ENCODE measurements at regions not wholly inside any gene's neighbourhood (a gene's known extent, or its start where the extent isn't known, plus 50 kb on each side); places are given as distances from the start of the nearest gene placed in this dataset.
"Not testable (repeated sequence)": the region's sequence is repeated elsewhere in the genome, so short reads cannot be mapped to it uniquely, and the experiment has no call there.

DNA sequence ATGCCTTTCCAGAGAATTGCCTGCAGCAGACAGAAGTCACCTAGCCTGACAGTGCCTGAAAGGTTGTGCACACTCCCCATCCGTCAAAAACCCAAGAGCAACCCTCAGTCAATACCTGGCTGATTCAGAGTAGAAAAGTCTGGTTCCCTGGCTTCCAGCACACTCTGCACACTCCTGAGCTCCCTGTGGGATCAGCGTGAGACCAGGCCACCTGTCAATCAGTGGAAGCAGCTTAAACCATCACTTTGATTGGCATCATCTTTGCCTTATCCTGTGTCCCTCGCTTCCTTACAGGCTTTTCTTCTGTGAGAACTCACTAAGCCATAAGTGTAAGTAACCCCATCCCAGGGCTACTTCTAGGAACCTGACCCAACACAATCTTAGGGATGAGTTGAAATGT is 109.8 kb downstream of the ACTL7B start:
- H3K9ac ChIP-seq (ENCODE audit: low read depth, low read length): no peak overlapping the region
- no peak overlapping the region for H3K4me3 ChIP-seq (ENCODE audit: low read length)
- no peaks in the 10 kb centered on the region for H3K36me3 ChIP-seq (ENCODE audit: insufficient read depth, low read length)
- no peak overlapping the region for H3K4me2 ChIP-seq (ENCODE audit: low read length)
- no peaks in the 10 kb centered on the region for H3K4me1 ChIP-seq (ENCODE audit: control insufficient read depth, insufficient read depth, low read length)
- no peaks in the 10 kb centered on the region for H3K9me3 ChIP-seq (replicated peaks; ENCODE audit: low read length)
- no peaks in the 10 kb centered on the region for H3K27me3 ChIP-seq (ENCODE audit: control insufficient read depth, insufficient read depth, low read length)

DNA sequence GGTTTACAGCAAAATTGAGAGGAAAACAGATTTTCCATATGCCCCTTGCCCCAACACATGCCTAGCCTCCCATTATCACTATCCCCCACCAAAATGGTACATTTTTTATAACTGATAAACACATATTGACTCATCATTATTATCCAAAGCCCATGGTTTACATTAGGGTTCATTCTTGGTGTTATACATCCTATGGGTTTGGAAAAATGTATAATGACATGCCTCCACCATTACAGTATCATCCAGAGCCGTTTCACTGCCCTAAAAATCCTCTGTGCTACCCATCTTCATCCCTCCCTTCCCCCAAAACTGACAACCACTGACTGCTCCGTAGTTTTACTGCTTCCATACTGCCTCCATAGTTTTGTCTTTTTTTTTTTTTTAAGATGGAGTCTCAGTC is 111.1 kb downstream of the ACTL7B start:
- Histone ChIP-seq H3K4me3 (ENCODE audit: low read length) (no peak overlapping the region), H3K4me1 (ENCODE audit: control insufficient read depth, insufficient read depth, low read length) (no peaks in the 10 kb centered on the region), H3K4me2 (ENCODE audit: low read length) (no peak overlapping the region), H3K36me3 (ENCODE audit: insufficient read depth, low read length) (no peaks in the 10 kb centered on the region), H3K9ac (ENCODE audit: low read depth, low read length) (no peak overlapping the region), H3K27me3 (ENCODE audit: control insufficient read depth, insufficient read depth, low read length) (no peaks in the 10 kb centered on the region), H3K9me3 (replicated peaks; ENCODE audit: low read length) (no peaks in the 10 kb centered on the region)

- H3K9ac ChIP-seq (ENCODE audit: low read depth, low read length): no peak overlapping the region
- H3K27me3 ChIP-seq (ENCODE audit: control insufficient read depth, insufficient read depth, low read length): no peaks in the 10 kb centered on the region
- no peaks in the 10 kb centered on the region for H3K9me3 ChIP-seq (replicated peaks; ENCODE audit: low read length)
- no peak overlapping the region for H3K4me2 ChIP-seq (ENCODE audit: low read length)
- H3K4me1 ChIP-seq (ENCODE audit: control insufficient read depth, insufficient read depth, low read length): no peaks in the 10 kb centered on the region
- no peak overlapping the region for H3K4me3 ChIP-seq (ENCODE audit: low read length)
- no peaks in the 10 kb centered on the region for H3K36me3 ChIP-seq (ENCODE audit: insufficient read depth, low read length)
Observed at GRCh38 chr9:108743901-108744371, 111.8 kb downstream of the ACTL7B start.

DNA sequence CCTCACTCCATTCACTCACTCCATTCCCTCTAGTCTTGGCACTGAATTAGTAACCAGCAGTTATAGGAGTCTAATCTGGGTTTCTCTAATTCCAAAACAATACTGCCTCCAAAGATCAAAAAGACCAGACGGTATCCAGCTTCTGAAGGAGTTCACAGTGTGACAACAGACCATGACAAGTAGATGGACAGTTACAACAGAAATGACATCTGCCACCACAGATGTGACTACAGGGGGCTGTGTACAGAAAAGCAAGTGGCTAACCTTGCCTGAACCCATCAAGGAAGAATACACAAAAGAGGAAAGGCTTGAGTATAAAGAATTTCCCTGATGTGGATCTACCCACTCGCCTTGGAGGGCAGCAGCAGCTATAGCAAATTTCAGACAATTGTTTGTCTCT is 112.4 kb downstream of the ACTL7B start:
- Histone ChIP-seq H3K4me2 (ENCODE audit: low read length) (no peak overlapping the region), H3K9ac (ENCODE audit: low read depth, low read length) (no peak overlapping the region), H3K36me3 (ENCODE audit: insufficient read depth, low read length) (no peaks in the 10 kb centered on the region), H3K4me1 (ENCODE audit: control insufficient read depth, insufficient read depth, low read length) (no peaks in the 10 kb centered on the region), H3K4me3 (ENCODE audit: low read length) (no peak overlapping the region), H3K27me3 (ENCODE audit: control insufficient read depth, insufficient read depth, low read length) (no peaks in the 10 kb centered on the region), H3K9me3 (replicated peaks; ENCODE audit: low read length) (no peaks in the 10 kb centered on the region)

GRCh38 chr9:108742191-108742590 is 113.6 kb downstream of the ACTL7B start:
- H3K4me3 ChIP-seq (ENCODE audit: low read length): no peak overlapping the region
- H3K4me2 ChIP-seq (ENCODE audit: low read length): no peak overlapping the region
- H3K4me1 ChIP-seq (ENCODE audit: control insufficient read depth, insufficient read depth, low read length): no peaks in the 10 kb centered on the region
- H3K36me3 ChIP-seq (ENCODE audit: insufficient read depth, low read length): no peaks in the 10 kb centered on the region
- no peaks in the 10 kb centered on the region for H3K27me3 ChIP-seq (ENCODE audit: control insufficient read depth, insufficient read depth, low read length)
- no peaks in the 10 kb centered on the region for H3K9me3 ChIP-seq (replicated peaks; ENCODE audit: low read length)
- H3K9ac ChIP-seq (ENCODE audit: low read depth, low read length): no peak overlapping the region

DNA sequence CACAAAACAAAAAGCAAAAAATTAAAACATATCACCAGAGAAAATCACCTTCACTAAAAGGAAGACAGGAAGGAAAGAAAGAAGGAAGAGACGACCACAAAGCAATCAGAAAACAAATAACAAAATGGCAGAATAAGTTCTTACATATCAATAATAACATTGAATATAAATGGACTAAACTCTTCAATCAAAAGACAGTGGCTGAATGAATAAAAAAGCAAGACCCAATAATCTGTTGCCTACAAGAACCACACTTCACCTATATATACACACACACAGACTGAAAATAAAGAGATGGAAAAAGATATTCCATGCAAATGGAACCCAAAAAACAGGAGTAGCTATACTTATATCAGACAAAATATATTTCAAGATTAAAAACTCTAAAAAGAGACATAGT is 124.5 kb downstream of the ACTL7B start:
- H3K4me2 ChIP-seq (ENCODE audit: low read length); H3K27me3 ChIP-seq (ENCODE audit: control insufficient read depth, insufficient read depth, low read length); H3K4me3 ChIP-seq (ENCODE audit: low read length); H3K36me3 ChIP-seq (ENCODE audit: insufficient read depth, low read length); H3K9me3 ChIP-seq (replicated peaks; ENCODE audit: low read length); H3K4me1 ChIP-seq (ENCODE audit: control insufficient read depth, insufficient read depth, low read length); H3K9ac ChIP-seq (ENCODE audit: low read depth, low read length): not testable (repeated sequence)

GRCh38 chr9:108727580-108728111 is 128.1 kb downstream of the ACTL7B start:
- H3K9me3 ChIP-seq (replicated peaks; ENCODE audit: low read length): no peaks in the 10 kb centered on the region
- H3K4me2 ChIP-seq (ENCODE audit: low read length): no peak overlapping the region
- H3K4me1 ChIP-seq (ENCODE audit: control insufficient read depth, insufficient read depth, low read length): no peaks in the 10 kb centered on the region
- H3K27me3 ChIP-seq (ENCODE audit: control insufficient read depth, insufficient read depth, low read length): peaks cover 6% of the 10 kb centered on the region
- H3K9ac ChIP-seq (ENCODE audit: low read depth, low read length): no peak overlapping the region
- H3K36me3 ChIP-seq (ENCODE audit: insufficient read depth, low read length): no peaks in the 10 kb centered on the region
- H3K4me3 ChIP-seq (ENCODE audit: low read length): no peak overlapping the region

DNA sequence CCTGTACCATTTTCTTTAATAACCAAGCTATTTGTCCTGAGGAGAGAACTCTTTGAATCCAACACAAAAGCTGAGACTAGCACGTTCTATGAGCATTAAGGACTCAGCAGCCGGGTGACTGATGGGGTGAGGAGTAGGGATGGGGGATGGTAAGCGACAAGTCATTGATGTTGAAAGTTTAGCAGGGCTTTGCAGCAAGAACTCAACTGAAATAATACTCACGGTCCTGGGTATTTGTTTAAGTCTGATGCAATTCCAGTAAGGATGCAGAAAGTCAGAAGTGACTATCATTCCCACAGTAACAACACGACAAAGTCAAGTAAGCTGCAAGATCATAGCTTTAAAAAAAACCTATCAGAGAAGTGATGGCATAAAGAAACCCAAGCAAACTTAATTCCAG is 131.1 kb downstream of the ACTL7B start:
- Histone ChIP-seq H3K27me3 (ENCODE audit: control insufficient read depth, insufficient read depth, low read length) (peaks cover 6% of the 10 kb centered on the region), H3K9ac (ENCODE audit: low read depth, low read length) (no peak overlapping the region), H3K4me1 (ENCODE audit: control insufficient read depth, insufficient read depth, low read length) (no peaks in the 10 kb centered on the region), H3K4me2 (ENCODE audit: low read length) (no peak overlapping the region), H3K9me3 (replicated peaks; ENCODE audit: low read length) (no peaks in the 10 kb centered on the region), H3K36me3 (ENCODE audit: insufficient read depth, low read length) (no peaks in the 10 kb centered on the region), H3K4me3 (ENCODE audit: low read length) (no peak overlapping the region)

GRCh38 chr9:108724122-108724521 is 131.7 kb downstream of the ACTL7B start:
- H3K9me3 ChIP-seq (replicated peaks; ENCODE audit: low read length): no peaks in the 10 kb centered on the region
- H3K4me3 ChIP-seq (ENCODE audit: low read length): no peak overlapping the region
- no peak overlapping the region for H3K4me2 ChIP-seq (ENCODE audit: low read length)
- H3K4me1 ChIP-seq (ENCODE audit: control insufficient read depth, insufficient read depth, low read length): no peaks in the 10 kb centered on the region
- H3K9ac ChIP-seq (ENCODE audit: low read depth, low read length): no peak overlapping the region
- no peaks in the 10 kb centered on the region for H3K36me3 ChIP-seq (ENCODE audit: insufficient read depth, low read length)
- H3K27me3 ChIP-seq (ENCODE audit: control insufficient read depth, insufficient read depth, low read length): peaks cover 6% of the 10 kb centered on the region

DNA sequence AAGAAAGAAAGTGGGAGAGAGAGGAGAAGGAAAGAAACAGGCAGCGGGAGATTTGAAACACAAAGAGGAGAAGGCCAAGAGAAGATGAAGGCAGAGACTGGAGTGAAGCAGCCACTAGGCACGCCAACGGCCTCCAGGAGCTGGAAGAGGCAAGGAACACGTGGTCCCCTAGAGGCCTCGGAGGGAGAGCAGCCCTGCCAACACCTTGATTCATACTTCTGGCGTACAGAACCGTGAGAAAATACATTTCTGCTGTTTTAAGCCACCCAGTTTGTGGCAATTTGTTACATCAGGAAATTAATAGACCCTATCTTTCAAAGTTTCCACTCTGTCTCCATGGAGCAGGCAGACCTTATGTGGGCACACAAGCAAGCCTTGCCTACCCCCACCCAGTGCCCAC is 133.4 kb downstream of the ACTL7B start:
- Histone ChIP-seq H3K9me3 (replicated peaks; ENCODE audit: low read length) (no peaks in the 10 kb centered on the region), H3K4me1 (ENCODE audit: control insufficient read depth, insufficient read depth, low read length) (no peaks in the 10 kb centered on the region), H3K4me2 (ENCODE audit: low read length) (no peak overlapping the region), H3K9ac (ENCODE audit: low read depth, low read length) (no peak overlapping the region), H3K4me3 (ENCODE audit: low read length) (no peak overlapping the region), H3K27me3 (ENCODE audit: control insufficient read depth, insufficient read depth, low read length) (peaks cover 2% of the 10 kb centered on the region), H3K36me3 (ENCODE audit: insufficient read depth, low read length) (no peaks in the 10 kb centered on the region)

- Histone ChIP-seq H3K36me3 (ENCODE audit: insufficient read depth, low read length) (no peaks in the 10 kb centered on the region), H3K4me2 (ENCODE audit: low read length) (no peak overlapping the region), H3K9me3 (replicated peaks; ENCODE audit: low read length) (no peaks in the 10 kb centered on the region), H3K4me1 (ENCODE audit: control insufficient read depth, insufficient read depth, low read length) (no peaks in the 10 kb centered on the region), H3K9ac (ENCODE audit: low read depth, low read length) (no peak overlapping the region), H3K27me3 (ENCODE audit: control insufficient read depth, insufficient read depth, low read length) (no peaks in the 10 kb centered on the region), H3K4me3 (ENCODE audit: low read length) (no peak overlapping the region)
Observed at GRCh38 chr9:108720191-108720642, 135.6 kb downstream of the ACTL7B start.

DNA sequence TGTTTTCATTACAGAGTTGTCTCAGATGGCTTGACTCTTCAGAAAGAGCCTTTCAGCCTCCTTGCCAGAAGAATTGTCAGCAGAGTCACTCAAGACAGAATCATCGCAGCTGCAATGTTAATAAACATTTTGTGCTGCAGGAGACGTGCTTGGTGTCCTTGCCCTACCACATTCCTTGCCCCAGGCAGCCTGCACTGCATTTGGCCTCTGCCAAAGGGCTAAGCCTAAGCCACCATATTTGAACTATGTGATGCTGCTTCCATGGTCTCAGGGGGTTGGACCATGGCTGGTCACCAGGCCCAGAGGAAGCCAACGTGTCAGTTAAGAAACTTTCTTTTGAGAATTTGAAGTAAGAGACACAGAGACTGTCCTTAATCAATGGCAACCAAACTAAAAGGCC is 145.4 kb downstream of the ACTL7B start:
- Histone ChIP-seq H3K36me3 (ENCODE audit: insufficient read depth, low read length) (no peaks in the 10 kb centered on the region), H3K4me2 (ENCODE audit: low read length) (no peak overlapping the region), H3K4me3 (ENCODE audit: low read length) (no peak overlapping the region), H3K27me3 (ENCODE audit: control insufficient read depth, insufficient read depth, low read length) (peaks cover 32% of the 10 kb centered on the region), H3K4me1 (ENCODE audit: control insufficient read depth, insufficient read depth, low read length) (no peaks in the 10 kb centered on the region), H3K9me3 (replicated peaks; ENCODE audit: low read length) (no peaks in the 10 kb centered on the region), H3K9ac (ENCODE audit: low read depth, low read length) (no peak overlapping the region)
